Right lobe of liver (tissue), 6 donors: ENCODE measurements at regions not wholly inside any gene's neighbourhood (a gene's known extent, or its start where the extent isn't known, plus 50 kb on each side); places are given as distances from the start of the nearest gene placed in this dataset.

Source experiments
- ATAC-seq, 4 donors: fragments of 200-7000 bp; cut with Tn5 transposase; one replicate each; pipeline ENCODE4 v1.9.1; 2020; ENCODE audit warnings: mild to moderate bottlenecking in 4 of 4, moderate library complexity in 4 of 4
- DNase-seq, 3 donors: peaks; one replicate each; pipeline ENCODE4 v3.0.0-alpha.2; 2020
- H3K27ac ChIP-seq, 3 donors: fragments of 200-600 bp; one replicate each; pipeline ENCODE4 v1.8.0; 2022
- H3K27me3 ChIP-seq, 2 donors: fragments of 200-600 bp; one replicate each; pipeline ENCODE4 v1.8.0; 2022
- H3K36me3 ChIP-seq, 4 donors: fragments of 200-600 bp; sonication (generic) in 1 of 4; one replicate each; pipeline versions ENCODE4 v1.5.1 to v1.8.0; 2017 to 2022; ENCODE audit warnings: control low read depth in 1 of 4
- H3K4me1 ChIP-seq, 4 donors: fragments of 200-600 bp; sonication (generic) in 1 of 4; one replicate each; pipeline versions ENCODE4 v1.5.1 to v1.8.0; 2017 to 2022; ENCODE audit warnings: control low read depth in 1 of 4
- H3K4me3 ChIP-seq, 3 donors: fragments of 200-600 bp; one replicate each; pipeline ENCODE4 v1.8.0; 2022
- H3K9me3 ChIP-seq, 4 donors: fragments of 200-600 bp; sonication (generic) in 1 of 4; one replicate each; pipeline versions ENCODE4 v1.5.1 to v1.8.0; 2017 to 2022; ENCODE audit warnings: control low read depth in 1 of 4
- POLR2A ChIP-seq: fragments of 450-650 bp; IDR thresholded peaks from one replicate; pipeline ENCODE4 v1.6.1; 2017; ENCODE audit warnings: antibody characterized with exemption, mild to moderate bottlenecking
- WGBS: methylation state at CpG from one replicate; pipeline ENCODE4 v1.1.6; 2018; ENCODE audit warnings: low coverage, low lambda C conversion rate; ENCODE audit not compliant: insufficient coverage; ENCODE audit errors: missing lambda C conversion rate; 5-methylcytosine and 5-hydroxymethylcytosine counted together
- intact Hi-C, 2 donors: fragments of 100-400 bp; cut with DNase I; formaldehyde crosslinking; loops; one replicate each; pipeline versions ENCODE4 v1.11.2 to v1.14.1; 2022
- TF ChIP-seq, protein P1 (sequence below), 4 donors: fragments of 200-600 bp in 3 of 4; fragments of 450-650 bp in 1 of 4; IDR thresholded peaks; one replicate each; pipeline versions ENCODE4 v1.5.1 to v1.8.0; 2016 to 2022; ENCODE audit warnings: antibody characterized with exemption in 4 of 4, mild to moderate bottlenecking in 2 of 4
- donor health status: DM: no; HTN: yes; CAD: no.
- donor health status: DM: no; HTN: no; CAD: no.
- donor health status: DM: no; HTN: no; CAD: no.
- donor health status: DM: no; HTN: yes; CAD: no.
- donor health status: DM: no; HTN: yes; CAD: no.

DNA sequence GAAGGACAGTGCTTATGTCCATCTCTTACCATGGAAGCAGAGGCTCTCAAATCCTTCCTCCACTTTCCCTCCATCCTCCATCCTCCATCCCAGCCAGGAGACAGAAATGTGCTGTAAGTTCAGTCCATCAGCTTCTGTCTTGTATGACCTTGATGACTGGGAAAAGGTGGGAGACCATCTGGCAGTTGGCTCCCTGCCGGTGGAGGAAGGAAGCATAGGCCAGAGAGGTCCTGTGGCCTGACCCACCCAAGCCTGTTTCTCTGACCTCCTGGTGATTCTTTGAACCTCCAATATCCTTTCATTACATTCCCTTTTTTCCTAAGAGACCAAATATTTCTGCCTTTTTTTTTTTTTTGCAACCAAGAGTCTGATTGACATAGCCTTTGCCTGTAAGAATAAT lies 215.3 kb downstream of the ABCC12 start:
- H3K4me3 ChIP-seq: no peak overlapping the region
- H3K4me1 ChIP-seq: no peaks in the 10 kb centered on the region
- 27% methylated on average over 1 of the region's 1 CpG for WGBS
- intact Hi-C loops: no loop called here
- DNase-seq (no peak), ATAC-seq (no peak)
- TF ChIP-seq POLR2A: no peak
- TF ChIP-seq, protein P1, sequence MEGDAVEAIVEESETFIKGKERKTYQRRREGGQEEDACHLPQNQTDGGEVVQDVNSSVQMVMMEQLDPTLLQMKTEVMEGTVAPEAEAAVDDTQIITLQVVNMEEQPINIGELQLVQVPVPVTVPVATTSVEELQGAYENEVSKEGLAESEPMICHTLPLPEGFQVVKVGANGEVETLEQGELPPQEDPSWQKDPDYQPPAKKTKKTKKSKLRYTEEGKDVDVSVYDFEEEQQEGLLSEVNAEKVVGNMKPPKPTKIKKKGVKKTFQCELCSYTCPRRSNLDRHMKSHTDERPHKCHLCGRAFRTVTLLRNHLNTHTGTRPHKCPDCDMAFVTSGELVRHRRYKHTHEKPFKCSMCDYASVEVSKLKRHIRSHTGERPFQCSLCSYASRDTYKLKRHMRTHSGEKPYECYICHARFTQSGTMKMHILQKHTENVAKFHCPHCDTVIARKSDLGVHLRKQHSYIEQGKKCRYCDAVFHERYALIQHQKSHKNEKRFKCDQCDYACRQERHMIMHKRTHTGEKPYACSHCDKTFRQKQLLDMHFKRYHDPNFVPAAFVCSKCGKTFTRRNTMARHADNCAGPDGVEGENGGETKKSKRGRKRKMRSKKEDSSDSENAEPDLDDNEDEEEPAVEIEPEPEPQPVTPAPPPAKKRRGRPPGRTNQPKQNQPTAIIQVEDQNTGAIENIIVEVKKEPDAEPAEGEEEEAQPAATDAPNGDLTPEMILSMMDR (IDR thresholded peaks at IDR 0.05): no peak
- H3K27ac ChIP-seq: no peak overlapping the region
- no peaks in the 10 kb centered on the region for H3K36me3 ChIP-seq
- no peaks in the 10 kb centered on the region for H3K27me3 ChIP-seq
- no peaks in the 10 kb centered on the region for H3K9me3 ChIP-seq

GRCh38 chr16:47939680-47940079 lies 216.1 kb downstream of the ABCC12 start:
- DNase-seq: no peak
- TF ChIP-seq POLR2A: no peak
- TF ChIP-seq, protein P1 (IDR thresholded peaks at IDR 0.05): no peak

DNA sequence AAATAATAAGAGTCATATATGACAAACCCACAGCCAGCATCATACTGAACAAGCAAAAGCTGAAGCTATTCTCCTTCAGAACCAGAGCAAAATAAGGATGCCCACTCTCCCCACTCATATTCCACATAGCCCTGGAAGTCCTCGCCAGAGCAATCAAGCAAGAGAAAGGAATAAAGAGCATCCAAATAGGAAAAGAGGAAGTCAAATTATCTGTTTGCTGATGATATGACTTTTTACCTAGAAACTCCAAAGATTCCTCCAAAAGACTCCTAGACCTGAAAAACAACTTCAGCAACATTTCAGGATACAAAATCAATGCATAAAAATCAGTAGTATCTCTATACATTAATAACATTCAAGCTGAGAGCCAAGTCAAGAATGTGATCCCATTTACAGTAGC lies 217.5 kb downstream of the ABCC12 start:
- intact Hi-C loops: no loop called here
- Histone ChIP-seq H3K27ac (no peak overlapping the region), H3K4me3 (no peak overlapping the region), H3K27me3 (no peaks in the 10 kb centered on the region), H3K36me3 (no peaks in the 10 kb centered on the region), H3K4me1 (no peaks in the 10 kb centered on the region), H3K9me3 (no peaks in the 10 kb centered on the region)
- DNase-seq (no peak), ATAC-seq (no peak)
- no peak for TF ChIP-seq POLR2A
- TF ChIP-seq, protein P1 (IDR thresholded peaks at IDR 0.05): no peak
- WGBS: no CpG with 5 or more reads among the region's 1 CpG

More at GRCh38 chr16:47939680-47940079, 216.1 kb downstream of the ABCC12 start:
- Histone ChIP-seq H3K27me3 (no peaks in the 10 kb centered on the region), H3K4me3 (no peak overlapping the region), H3K36me3 (no peaks in the 10 kb centered on the region), H3K4me1 (no peaks in the 10 kb centered on the region), H3K9me3 (no peaks in the 10 kb centered on the region), H3K27ac (no peak overlapping the region)
- ATAC-seq: no peak
- intact Hi-C loops: no loop called here
- WGBS: 35% methylated on average over 4 of the region's 4 CpGs

- Histone ChIP-seq H3K27ac (no peak overlapping the region), H3K36me3 (no peaks in the 10 kb centered on the region), H3K9me3 (no peaks in the 10 kb centered on the region), H3K27me3 (no peaks in the 10 kb centered on the region), H3K4me3 (no peak overlapping the region), H3K4me1 (no peaks in the 10 kb centered on the region)
- no peak for DNase-seq
- ATAC-seq: no peak
- TF ChIP-seq POLR2A: no peak
- TF ChIP-seq, protein P1 (IDR thresholded peaks at IDR 0.05): no peak
- 55% methylated on average over 7 of the region's 9 CpGs for WGBS
- intact Hi-C loops: no loop called here
Measured at GRCh38 chr16:47928008-47928407, 227.8 kb downstream of the ABCC12 start.

DNA sequence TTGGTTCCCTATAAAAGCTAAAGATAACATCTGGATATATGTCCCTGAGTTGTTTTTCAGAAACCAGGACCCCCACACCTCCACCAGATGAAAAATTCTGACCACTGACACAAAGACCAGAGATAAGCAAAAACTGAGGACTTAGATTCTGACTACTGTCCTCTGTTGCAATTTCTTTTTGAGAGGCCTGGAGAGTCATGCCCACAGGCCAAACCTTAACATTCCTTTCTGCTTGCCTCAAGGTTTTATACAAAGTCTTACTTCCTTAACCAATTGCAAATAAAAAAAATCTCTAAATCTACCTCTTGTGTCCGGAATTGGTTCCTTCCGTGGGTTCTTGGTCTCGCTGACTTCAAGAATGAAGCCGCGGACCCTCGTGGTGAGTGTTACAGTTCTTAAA lies 228.5 kb downstream of the ABCC12 start:
- intact Hi-C loops: no loop called here
- H3K27ac ChIP-seq: no peak overlapping the region
- DNase-seq: no peak
- ATAC-seq: no peak
- TF ChIP-seq, protein P1 (IDR thresholded peaks at IDR 0.05): no peak
- TF ChIP-seq POLR2A: no peak
- no peaks in the 10 kb centered on the region for H3K36me3 ChIP-seq
- WGBS: 85% methylated on average over 6 of the region's 6 CpGs
- H3K4me1 ChIP-seq: no peaks in the 10 kb centered on the region
- no peak overlapping the region for H3K4me3 ChIP-seq
- no peaks in the 10 kb centered on the region for H3K9me3 ChIP-seq
- H3K27me3 ChIP-seq: no peaks in the 10 kb centered on the region
